ENCODE measurements at regions not wholly inside any gene's neighbourhood (a gene's known extent, or its start where the extent isn't known, plus 50 kb on each side); places are given as distances from the start of the nearest gene placed in this dataset.

DNA sequence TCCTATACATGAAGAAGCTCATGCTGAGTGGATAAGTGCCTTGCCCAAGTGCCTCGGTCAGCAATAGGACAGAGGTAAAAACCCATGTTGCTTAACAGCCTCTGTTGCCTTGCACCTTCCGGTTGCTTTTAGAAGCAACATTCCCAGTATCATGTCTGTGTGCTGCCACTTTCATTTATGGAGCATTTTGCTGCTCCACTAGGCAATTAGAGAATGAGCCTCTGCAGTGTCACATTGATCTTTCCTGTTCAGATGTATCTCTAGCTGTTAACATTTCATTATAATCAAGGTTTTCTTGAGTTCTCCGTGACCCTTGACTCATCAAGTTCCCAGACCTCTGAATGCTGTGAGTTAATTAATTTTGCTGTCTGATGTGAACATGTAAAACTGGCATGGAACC lies 134.5 kb upstream of the EPB41L3 start:
- no peak for TF ChIP-seq POLR2A (IDR thresholded peaks at IDR 0.05)
- TF ChIP-seq, protein P1, sequence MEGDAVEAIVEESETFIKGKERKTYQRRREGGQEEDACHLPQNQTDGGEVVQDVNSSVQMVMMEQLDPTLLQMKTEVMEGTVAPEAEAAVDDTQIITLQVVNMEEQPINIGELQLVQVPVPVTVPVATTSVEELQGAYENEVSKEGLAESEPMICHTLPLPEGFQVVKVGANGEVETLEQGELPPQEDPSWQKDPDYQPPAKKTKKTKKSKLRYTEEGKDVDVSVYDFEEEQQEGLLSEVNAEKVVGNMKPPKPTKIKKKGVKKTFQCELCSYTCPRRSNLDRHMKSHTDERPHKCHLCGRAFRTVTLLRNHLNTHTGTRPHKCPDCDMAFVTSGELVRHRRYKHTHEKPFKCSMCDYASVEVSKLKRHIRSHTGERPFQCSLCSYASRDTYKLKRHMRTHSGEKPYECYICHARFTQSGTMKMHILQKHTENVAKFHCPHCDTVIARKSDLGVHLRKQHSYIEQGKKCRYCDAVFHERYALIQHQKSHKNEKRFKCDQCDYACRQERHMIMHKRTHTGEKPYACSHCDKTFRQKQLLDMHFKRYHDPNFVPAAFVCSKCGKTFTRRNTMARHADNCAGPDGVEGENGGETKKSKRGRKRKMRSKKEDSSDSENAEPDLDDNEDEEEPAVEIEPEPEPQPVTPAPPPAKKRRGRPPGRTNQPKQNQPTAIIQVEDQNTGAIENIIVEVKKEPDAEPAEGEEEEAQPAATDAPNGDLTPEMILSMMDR (IDR thresholded peaks at IDR 0.05) = no peak

All from ovary (tissue), 3 donors.